Renal pelvis (tissue), 1 donor: ENCODE measurements at regions not wholly inside any gene's neighbourhood (a gene's known extent, or its start where the extent isn't known, plus 50 kb on each side); places are given as distances from the start of the nearest gene placed in this dataset.

Experiments
- DNase-seq: peaks from one replicate; pipeline ENCODE4 v3.0.0-alpha.2; 2013

- no peak for DNase-seq
Observed at GRCh38 chr4:71240094-71240493, 98.7 kb upstream of the SLC4A4 start.

DNA sequence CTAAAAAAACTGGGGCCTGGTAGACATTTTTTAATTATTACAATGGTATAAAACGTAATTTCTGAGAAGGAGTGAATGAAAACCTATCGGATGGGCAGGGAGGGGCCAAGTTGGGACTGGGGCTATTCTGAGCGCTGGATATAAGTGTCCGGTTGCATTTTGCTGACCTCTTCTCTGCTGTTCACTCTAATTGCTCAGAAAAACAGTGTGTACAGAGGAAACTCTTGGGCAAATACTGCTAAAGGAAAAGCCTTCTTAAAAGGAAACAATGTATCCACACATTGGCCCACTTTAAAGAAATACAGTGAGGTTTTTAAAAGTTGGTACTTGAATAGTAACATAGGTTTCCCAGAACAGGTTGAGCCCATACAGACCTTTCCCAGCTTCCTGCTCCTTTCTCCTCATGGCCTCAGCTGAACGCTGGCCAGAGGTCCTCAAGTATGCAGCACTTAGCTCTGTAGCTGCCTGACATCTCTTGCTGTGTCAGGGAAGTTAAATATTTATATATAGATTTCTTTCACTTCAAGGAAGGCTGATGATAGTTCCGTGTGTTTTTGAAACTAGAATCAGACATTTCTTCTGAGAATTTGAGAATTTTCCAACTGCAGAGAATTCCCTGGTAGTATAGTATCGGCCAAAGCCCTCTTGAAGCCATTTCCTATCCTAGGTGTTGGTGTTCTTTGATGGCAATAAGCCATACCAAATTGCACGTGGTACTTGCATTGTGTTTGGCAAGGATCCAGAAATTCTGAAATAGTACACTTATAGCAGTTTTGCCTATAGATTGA lies 97.1 kb upstream of the SLC4A4 start:
- DNase-seq: no peak

DNA sequence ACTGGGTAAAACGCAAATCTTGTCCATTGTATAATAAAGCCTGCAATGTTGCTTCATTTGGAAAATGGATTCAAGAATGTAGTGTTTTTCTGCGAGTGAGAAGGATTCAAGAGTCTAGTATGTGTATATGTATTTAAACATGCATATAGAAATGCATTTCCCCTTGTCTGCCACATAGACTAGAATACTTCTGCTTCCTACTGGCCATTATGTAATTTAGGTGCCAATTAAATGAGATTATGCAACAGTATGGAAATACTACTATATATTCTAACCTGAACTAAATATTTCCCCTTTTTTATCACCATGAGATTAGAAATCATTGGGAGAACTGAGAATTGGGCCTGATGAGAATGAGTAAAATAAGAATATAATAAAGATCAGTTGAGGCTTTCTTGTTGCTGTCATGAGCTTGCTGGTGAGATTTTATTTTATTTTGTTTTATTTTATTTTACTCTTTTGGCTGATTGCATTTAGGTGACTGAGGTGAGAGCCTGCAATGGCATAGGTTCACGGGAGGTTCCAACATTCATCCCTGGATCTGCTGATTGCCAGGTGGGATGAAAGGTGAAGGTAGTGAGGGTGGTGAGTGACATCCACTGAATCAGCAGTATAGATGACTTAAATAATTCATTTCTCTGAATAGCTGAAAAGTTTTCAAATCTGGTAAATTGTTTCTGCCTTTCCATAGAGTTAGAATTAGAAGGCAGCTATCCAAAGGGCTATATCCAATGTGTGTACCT lies 95.6 kb upstream of the SLC4A4 start:
- DNase-seq: no peak

DNA sequence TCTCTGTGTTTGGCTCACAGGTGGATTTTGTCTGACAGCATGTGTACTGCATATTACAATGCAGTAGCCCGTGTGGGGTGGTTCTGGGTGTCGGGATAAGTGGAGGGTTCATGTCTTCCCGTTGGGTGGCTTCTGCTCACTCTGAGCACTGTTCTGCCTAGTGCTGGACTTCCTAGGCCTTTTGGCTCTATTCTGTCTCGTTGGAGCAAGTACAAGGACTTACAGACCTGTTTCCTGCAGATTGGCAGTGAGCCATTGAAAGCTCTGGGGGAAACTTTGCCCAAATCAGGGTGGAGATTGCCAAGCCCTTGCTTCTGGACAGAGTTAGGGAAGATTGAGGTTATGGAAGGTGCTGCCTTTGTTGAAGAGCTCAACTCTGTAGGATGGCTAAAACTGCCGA lies 91.1 kb upstream of the SLC4A4 start:
- DNase-seq: no peak

- no peak for DNase-seq
Observed at GRCh38 chr4:71251261-71251660, 87.6 kb upstream of the SLC4A4 start.

- no peak for DNase-seq
Observed at GRCh38 chr4:71253545-71253944, 85.3 kb upstream of the SLC4A4 start.

DNA sequence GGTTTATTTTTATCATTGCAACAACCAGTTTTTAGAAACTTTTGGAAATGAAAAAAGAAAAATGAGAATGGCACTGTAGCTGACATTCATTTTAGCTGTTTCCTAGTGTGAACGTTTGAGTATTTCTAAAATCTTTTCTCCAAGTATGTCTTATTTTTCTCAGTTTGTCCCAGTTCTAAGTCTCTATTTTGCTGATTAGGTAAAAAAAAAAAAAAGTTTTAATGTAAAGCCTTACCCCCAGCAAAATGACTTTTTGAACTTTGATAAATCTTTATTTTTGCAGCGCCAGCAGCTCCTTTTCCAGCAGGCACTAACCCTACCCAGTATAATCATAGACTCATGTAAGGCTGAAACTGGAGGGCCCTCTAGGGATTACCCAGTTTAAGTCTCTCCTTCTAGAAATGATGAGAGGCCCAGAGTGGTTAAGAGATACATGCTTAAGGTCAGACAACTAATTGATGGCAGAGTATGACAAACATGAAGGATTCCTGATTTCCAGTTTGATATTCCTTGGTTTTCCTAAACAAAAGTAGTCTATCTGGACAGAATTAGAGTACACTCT lies 84.3 kb upstream of the SLC4A4 start:
- DNase-seq: no peak

DNA sequence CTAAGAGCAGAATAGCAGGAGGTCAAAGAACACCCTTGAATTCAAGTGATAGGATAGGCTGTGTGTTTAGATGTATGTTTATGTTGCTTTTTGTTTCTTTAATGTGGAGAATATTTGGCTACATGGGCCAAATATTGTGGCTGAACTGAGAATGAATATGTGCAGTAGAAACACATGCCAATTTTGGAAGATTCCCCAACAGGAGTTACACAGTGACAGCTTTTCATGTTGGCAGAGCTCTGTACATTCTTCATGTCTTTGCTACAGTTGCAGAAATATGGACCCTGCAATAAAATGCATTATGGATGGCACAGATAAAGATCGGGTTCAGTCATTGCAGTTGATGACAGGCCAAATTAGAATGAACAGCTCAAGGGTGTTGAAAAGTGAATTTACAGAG lies 82.8 kb upstream of the SLC4A4 start:
- DNase-seq: no peak

DNA sequence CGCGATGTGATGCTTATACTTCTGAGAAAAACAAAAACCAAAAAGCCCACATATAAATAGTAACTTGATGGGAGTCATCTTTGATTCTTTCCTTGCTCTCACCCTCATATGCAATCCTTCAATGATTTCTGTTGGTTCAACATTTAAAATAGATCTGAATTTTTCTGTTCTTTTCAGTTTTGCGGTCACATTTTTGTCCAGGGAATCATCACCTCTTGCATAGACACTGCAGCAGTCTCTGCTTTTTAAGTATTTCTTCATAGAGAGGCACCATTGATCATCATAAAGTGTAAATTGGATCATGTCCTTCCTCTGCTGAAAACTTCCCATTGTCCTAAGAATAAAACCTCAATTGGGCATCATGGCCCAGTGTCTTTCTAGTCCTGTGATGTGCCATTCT lies 81.1 kb upstream of the SLC4A4 start:
- DNase-seq: no peak

DNA sequence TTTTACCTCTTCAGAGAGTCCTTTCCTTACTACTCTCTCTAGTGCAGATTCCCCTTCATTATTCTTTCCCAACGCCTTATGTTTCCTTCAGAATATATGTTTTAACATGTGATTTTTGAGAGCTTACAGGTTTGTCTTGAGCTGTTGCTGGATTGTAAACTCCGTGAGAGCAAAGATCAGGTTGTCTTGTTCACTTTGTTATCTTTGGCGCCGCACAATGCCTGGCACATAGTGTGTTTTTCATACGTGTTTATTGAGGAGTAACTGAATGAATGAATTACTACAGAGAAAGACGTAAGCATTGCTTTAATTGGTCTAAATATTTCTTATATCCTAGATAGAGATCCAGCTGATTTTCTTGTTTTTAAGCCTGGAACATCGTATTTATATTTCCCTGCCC lies 80.5 kb upstream of the SLC4A4 start:
- no peak for DNase-seq

- no peak for DNase-seq
Observed at GRCh38 chr4:71259280-71259679, 79.5 kb upstream of the SLC4A4 start.

GRCh38 chr4:71259911-71260331 lies 78.9 kb upstream of the SLC4A4 start:
- no peak for DNase-seq

- no peak for DNase-seq
Observed at GRCh38 chr4:71260544-71260943, 78.3 kb upstream of the SLC4A4 start.

DNA sequence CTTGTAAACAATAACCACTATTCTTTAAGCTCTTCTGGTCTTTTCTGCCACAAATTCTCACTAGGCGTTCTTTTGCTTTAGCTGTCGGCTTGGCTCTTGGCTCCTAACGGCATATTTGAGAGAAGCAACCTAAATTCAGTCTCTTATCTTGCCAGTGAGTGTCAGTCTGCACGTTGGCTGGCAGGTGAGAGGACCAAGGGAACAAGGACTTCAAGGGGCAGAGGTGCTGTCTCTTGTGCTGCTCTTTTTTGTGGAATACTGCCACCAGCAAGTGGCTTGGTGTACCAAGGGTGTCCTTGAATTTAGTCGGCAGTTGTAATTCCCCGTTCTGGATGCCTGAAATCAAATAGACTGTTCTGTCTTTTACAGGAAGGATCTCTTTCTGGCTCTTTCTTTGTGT lies 77.8 kb upstream of the SLC4A4 start:
- DNase-seq: no peak

DNA sequence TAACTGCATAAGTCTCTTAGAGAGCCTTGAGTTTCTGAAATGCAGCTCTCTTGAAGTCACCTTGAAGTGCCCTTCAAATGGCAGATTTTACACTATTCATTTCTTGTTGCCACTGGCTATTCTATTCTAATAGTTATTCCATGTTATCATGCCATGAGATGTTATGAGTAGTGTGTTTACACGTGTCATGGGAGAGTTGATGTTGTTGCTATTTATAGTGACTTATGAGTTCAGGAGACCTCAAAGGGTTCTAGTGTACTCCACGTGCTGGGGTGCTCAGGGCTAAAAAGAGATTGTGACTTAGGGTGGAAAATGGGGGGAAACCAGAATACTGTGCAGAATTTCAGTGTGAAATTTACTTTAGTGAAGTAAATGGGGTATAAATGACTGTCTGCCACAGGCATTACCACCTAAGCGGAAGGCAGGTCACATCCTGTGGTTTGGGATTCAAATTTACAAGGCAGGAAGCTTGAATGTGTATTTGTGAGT lies 77.1 kb upstream of the SLC4A4 start:
- no peak for DNase-seq

- DNase-seq: no peak
Observed at GRCh38 chr4:71262161-71262560, 76.7 kb upstream of the SLC4A4 start.

DNA sequence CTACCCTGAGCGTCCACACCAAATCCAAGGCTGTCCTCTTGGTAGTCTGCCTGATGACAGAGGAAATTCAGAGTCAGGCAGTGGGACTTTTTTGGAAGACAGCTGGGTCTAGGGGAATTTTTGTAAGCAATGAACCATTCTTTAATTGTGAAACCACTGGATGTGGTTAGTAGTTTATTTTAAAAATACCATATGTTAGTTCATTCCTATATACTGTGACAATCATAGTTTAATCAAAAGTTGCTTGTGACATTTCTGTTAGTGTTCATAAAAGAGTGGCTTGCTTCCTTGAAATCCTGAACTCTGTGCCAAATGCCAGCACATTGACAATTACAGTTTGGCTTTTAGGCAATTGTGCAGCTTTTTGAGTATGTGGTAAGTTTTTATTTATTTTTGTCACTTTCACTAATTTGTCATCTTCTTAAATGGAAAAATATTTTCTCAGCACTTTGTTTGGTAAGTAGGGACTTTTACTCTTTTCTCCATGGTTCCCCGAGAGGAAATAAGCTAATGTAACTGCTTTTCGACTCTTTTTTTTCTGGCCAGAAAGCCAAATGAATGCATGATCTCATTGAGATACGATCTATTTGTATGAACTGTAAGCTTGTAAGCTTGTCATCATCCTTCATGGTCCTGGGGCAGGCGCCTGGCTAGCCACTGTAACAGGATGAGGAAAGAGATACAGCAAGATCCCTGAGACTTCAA lies 72.6 kb upstream of the SLC4A4 start:
- no peak for DNase-seq

- DNase-seq: no peak
Observed at GRCh38 chr4:71267244-71267643, 71.6 kb upstream of the SLC4A4 start.

DNA sequence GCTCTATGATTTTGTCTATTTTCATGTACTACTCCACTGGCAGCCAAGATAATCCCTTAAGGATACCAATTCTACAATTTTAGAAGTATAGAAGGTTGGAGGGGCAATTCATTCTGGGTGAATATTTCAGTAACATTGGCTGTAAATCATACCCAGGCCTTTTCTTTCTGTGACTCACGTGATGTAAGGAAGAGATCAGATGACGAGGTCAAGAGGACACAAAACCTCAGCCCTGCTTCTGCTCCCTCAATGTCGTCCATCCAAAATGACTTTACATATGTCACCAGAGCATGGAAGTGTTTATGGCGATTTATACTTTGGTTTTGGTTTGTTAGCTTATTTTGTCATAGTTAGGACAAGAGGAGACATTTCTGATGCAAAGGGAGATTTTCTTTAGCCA lies 70.7 kb upstream of the SLC4A4 start:
- no peak for DNase-seq

DNA sequence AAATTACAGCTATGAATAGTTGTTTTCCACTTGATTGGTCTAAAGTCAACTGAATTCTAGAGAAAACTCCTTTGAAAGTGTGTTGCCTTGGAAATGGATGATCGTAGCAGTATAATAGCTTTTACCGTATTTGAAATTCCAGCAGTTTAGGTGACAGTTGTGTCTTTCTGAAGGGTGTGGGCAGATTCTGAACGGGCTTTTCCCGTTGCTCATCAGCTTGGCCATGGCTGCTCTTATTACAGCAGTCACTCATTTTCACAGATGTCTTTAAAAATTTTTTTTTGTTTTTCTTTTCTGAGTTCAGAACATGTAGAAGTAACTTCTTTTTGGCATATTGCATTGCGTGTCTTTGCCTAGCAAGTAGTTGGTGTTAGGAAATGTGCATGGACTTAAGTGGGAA lies 69.6 kb upstream of the SLC4A4 start:
- DNase-seq: no peak

GRCh38 chr4:71270901-71271300 lies 67.9 kb upstream of the SLC4A4 start:
- peak; percentile 15 for DNase-seq

GRCh38 chr4:71272976-71273375 lies 65.8 kb upstream of the SLC4A4 start:
- no peak for DNase-seq

GRCh38 chr4:71275004-71275403 lies 63.8 kb upstream of the SLC4A4 start:
- DNase-seq: no peak
